ENCODE measurements at regions not wholly inside any gene's neighbourhood (a gene's known extent, or its start where the extent isn't known, plus 50 kb on each side); places are given as distances from the start of the nearest gene placed in this dataset.

GRCh38 chr2:59490994-59491393 is 1062.5 kb downstream of the BCL11A start:
- TF ChIP-seq, protein P1, sequence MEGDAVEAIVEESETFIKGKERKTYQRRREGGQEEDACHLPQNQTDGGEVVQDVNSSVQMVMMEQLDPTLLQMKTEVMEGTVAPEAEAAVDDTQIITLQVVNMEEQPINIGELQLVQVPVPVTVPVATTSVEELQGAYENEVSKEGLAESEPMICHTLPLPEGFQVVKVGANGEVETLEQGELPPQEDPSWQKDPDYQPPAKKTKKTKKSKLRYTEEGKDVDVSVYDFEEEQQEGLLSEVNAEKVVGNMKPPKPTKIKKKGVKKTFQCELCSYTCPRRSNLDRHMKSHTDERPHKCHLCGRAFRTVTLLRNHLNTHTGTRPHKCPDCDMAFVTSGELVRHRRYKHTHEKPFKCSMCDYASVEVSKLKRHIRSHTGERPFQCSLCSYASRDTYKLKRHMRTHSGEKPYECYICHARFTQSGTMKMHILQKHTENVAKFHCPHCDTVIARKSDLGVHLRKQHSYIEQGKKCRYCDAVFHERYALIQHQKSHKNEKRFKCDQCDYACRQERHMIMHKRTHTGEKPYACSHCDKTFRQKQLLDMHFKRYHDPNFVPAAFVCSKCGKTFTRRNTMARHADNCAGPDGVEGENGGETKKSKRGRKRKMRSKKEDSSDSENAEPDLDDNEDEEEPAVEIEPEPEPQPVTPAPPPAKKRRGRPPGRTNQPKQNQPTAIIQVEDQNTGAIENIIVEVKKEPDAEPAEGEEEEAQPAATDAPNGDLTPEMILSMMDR (conservative IDR thresholded peaks at IDR 0.05), result no peak
- no peak for TF ChIP-seq EZH2 (IDR thresholded peaks at IDR 0.05; ENCODE audit: low read depth)

All from PC-9 (cell line).